ENCODE measurements at regions not wholly inside any gene's neighbourhood (a gene's known extent, or its start where the extent isn't known, plus 50 kb on each side); places are given as distances from the start of the nearest gene placed in this dataset.

DNA sequence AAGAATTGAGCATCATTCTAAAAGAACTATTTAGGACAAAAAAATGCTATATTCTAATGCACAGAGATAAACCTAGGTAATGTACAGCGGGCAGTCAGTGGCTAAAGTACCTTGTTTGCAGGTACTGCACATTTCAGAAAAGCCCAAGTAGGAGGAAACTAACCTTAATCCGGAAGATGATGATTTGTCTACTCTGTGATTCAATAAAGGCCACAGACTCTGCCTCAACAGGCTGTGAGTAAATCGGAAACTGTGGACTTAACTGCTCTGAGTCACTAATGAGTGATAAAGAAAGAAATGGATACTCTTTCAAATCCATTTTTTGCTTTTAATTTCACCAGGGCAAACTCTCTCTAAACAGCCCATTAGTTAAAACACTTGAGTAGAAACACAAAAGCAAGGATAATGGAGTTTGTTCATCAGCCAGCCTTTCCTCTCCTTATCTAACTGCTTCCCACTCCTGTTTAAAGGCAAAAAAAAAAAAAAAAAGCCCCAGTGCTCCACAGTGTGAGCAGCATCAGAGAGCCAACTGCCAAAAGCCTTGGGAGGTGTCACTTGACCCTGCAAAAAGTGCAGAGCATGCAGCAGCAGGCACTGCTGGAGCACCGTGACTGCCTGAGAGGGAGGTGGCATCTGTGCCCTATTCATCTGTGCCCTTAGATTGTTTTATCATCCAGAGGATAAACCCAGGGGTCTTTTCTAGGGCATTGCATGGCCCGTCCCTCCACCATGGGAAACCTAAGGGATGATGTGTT is 187.7 kb downstream of the SATB1 start:
- Histone ChIP-seq H3K27me3 (ENCODE audit: insufficient read depth, insufficient read length) (no peaks in the 10 kb centered on the region), H3K9ac (ENCODE audit: insufficient read length, low read depth) (no peak overlapping the region), H3K4me3 (ENCODE audit: insufficient read length, low read depth) (no peak overlapping the region), H3K4me1 (ENCODE audit: insufficient read depth, insufficient read length) (peaks cover 6% of the 10 kb centered on the region), H3K36me3 (ENCODE audit: insufficient read depth, insufficient read length, low read length) (no peaks in the 10 kb centered on the region), H3K9me3 (ENCODE audit: insufficient read depth, low read length) (peaks cover 14% of the 10 kb centered on the region)
- TF ChIP-seq YY1 (IDR thresholded peaks at IDR 0.05; ENCODE audit: insufficient read depth, insufficient read length) (no peak), SUZ12 (IDR thresholded peaks at IDR 0.05; ENCODE audit: extremely low read depth, insufficient read depth, insufficient read length) (no peak), ZNF274 (IDR thresholded peaks at IDR 0.05; ENCODE audit: low read depth, low read length) (no peak)
- DNase-seq (ENCODE audit: low read depth, low spot score) = no peak

- H3K4me1 ChIP-seq (ENCODE audit: insufficient read depth, insufficient read length) = peaks cover 6% of the 10 kb centered on the region
- TF ChIP-seq SUZ12 (IDR thresholded peaks at IDR 0.05; ENCODE audit: extremely low read depth, insufficient read depth, insufficient read length) = no peak
- no peak for TF ChIP-seq YY1 (IDR thresholded peaks at IDR 0.05; ENCODE audit: insufficient read depth, insufficient read length)
- TF ChIP-seq ZNF274 (IDR thresholded peaks at IDR 0.05; ENCODE audit: low read depth, low read length) = no peak
- no peaks in the 10 kb centered on the region for H3K27me3 ChIP-seq (ENCODE audit: insufficient read depth, insufficient read length)
Measured at GRCh38 chr3:18236726-18237125, 188.4 kb downstream of the SATB1 start.

GRCh38 chr3:18234717-18235335 is 190.3 kb downstream of the SATB1 start:
- no peak overlapping the region for H3K9ac ChIP-seq (ENCODE audit: insufficient read length, low read depth)
- no peak overlapping the region for H3K4me3 ChIP-seq (ENCODE audit: insufficient read length, low read depth)
- peaks cover 6% of the 10 kb centered on the region for H3K4me1 ChIP-seq (ENCODE audit: insufficient read depth, insufficient read length)
- H3K36me3 ChIP-seq (ENCODE audit: insufficient read depth, insufficient read length, low read length) = no peaks in the 10 kb centered on the region
- H3K9me3 ChIP-seq (ENCODE audit: insufficient read depth, low read length) = peaks cover 14% of the 10 kb centered on the region
- TF ChIP-seq YY1 (IDR thresholded peaks at IDR 0.05; ENCODE audit: insufficient read depth, insufficient read length) (no peak), ZNF274 (IDR thresholded peaks at IDR 0.05; ENCODE audit: low read depth, low read length) (no peak), SUZ12 (IDR thresholded peaks at IDR 0.05; ENCODE audit: extremely low read depth, insufficient read depth, insufficient read length) (no peak)
- no peak for DNase-seq (ENCODE audit: low read depth, low spot score)
- H3K27me3 ChIP-seq (ENCODE audit: insufficient read depth, insufficient read length) = no peaks in the 10 kb centered on the region

More at GRCh38 chr3:18236726-18237125, 188.4 kb downstream of the SATB1 start:
- H3K4me3 ChIP-seq (ENCODE audit: insufficient read length, low read depth) = no peak overlapping the region
- no peak overlapping the region for H3K9ac ChIP-seq (ENCODE audit: insufficient read length, low read depth)
- peaks cover 14% of the 10 kb centered on the region for H3K9me3 ChIP-seq (ENCODE audit: insufficient read depth, low read length)
- no peaks in the 10 kb centered on the region for H3K36me3 ChIP-seq (ENCODE audit: insufficient read depth, insufficient read length, low read length)
- DNase-seq (ENCODE audit: low read depth, low spot score) = peak; percentile 47

GRCh38 chr3:18233987-18234716 is 191.0 kb downstream of the SATB1 start:
- H3K27me3 ChIP-seq (ENCODE audit: insufficient read depth, insufficient read length) = no peaks in the 10 kb centered on the region
- no peaks in the 10 kb centered on the region for H3K36me3 ChIP-seq (ENCODE audit: insufficient read depth, insufficient read length, low read length)
- H3K9ac ChIP-seq (ENCODE audit: insufficient read length, low read depth) = no peak overlapping the region
- H3K4me1 ChIP-seq (ENCODE audit: insufficient read depth, insufficient read length) = peaks cover 6% of the 10 kb centered on the region
- no peak overlapping the region for H3K4me3 ChIP-seq (ENCODE audit: insufficient read length, low read depth)
- no peak for DNase-seq (ENCODE audit: low read depth, low spot score)
- TF ChIP-seq ZNF274 (IDR thresholded peaks at IDR 0.05; ENCODE audit: low read depth, low read length) (no peak), SUZ12 (IDR thresholded peaks at IDR 0.05; ENCODE audit: extremely low read depth, insufficient read depth, insufficient read length) (no peak), YY1 (IDR thresholded peaks at IDR 0.05; ENCODE audit: insufficient read depth, insufficient read length) (no peak)
- H3K9me3 ChIP-seq (ENCODE audit: insufficient read depth, low read length) = peaks cover 14% of the 10 kb centered on the region

GRCh38 chr3:18232317-18232716 is 192.8 kb downstream of the SATB1 start:
- H3K4me3 ChIP-seq (ENCODE audit: insufficient read length, low read depth) = no peak overlapping the region
- H3K9ac ChIP-seq (ENCODE audit: insufficient read length, low read depth) = no peak overlapping the region
- H3K27me3 ChIP-seq (ENCODE audit: insufficient read depth, insufficient read length) = no peaks in the 10 kb centered on the region
- no peak for TF ChIP-seq SUZ12 (IDR thresholded peaks at IDR 0.05; ENCODE audit: extremely low read depth, insufficient read depth, insufficient read length)
- TF ChIP-seq ZNF274 (IDR thresholded peaks at IDR 0.05; ENCODE audit: low read depth, low read length) = no peak
- TF ChIP-seq YY1 (IDR thresholded peaks at IDR 0.05; ENCODE audit: insufficient read depth, insufficient read length) = no peak
- no peak for DNase-seq (ENCODE audit: low read depth, low spot score)
- H3K4me1 ChIP-seq (ENCODE audit: insufficient read depth, insufficient read length) = peaks cover 6% of the 10 kb centered on the region
- H3K9me3 ChIP-seq (ENCODE audit: insufficient read depth, low read length) = peaks cover 14% of the 10 kb centered on the region
- H3K36me3 ChIP-seq (ENCODE audit: insufficient read depth, insufficient read length, low read length) = no peaks in the 10 kb centered on the region

GRCh38 chr3:18228060-18228459 is 197.1 kb downstream of the SATB1 start:
- no peak overlapping the region for H3K9ac ChIP-seq (ENCODE audit: insufficient read length, low read depth)
- TF ChIP-seq SUZ12 (IDR thresholded peaks at IDR 0.05; ENCODE audit: extremely low read depth, insufficient read depth, insufficient read length) (no peak), ZNF274 (IDR thresholded peaks at IDR 0.05; ENCODE audit: low read depth, low read length) (no peak), YY1 (IDR thresholded peaks at IDR 0.05; ENCODE audit: insufficient read depth, insufficient read length) (no peak)
- H3K4me3 ChIP-seq (ENCODE audit: insufficient read length, low read depth) = no peak overlapping the region
- no peaks in the 10 kb centered on the region for H3K36me3 ChIP-seq (ENCODE audit: insufficient read depth, insufficient read length, low read length)
- no peak for DNase-seq (ENCODE audit: low read depth, low spot score)
- no peaks in the 10 kb centered on the region for H3K27me3 ChIP-seq (ENCODE audit: insufficient read depth, insufficient read length)
- H3K9me3 ChIP-seq (ENCODE audit: insufficient read depth, low read length) = no peaks in the 10 kb centered on the region
- H3K4me1 ChIP-seq (ENCODE audit: insufficient read depth, insufficient read length) = no peaks in the 10 kb centered on the region

- DNase-seq (ENCODE audit: low read depth, low spot score) = no peak
- no peak for TF ChIP-seq YY1 (IDR thresholded peaks at IDR 0.05; ENCODE audit: insufficient read depth, insufficient read length)
- no peak for TF ChIP-seq ZNF274 (IDR thresholded peaks at IDR 0.05; ENCODE audit: low read depth, low read length)
- TF ChIP-seq SUZ12 (IDR thresholded peaks at IDR 0.05; ENCODE audit: extremely low read depth, insufficient read depth, insufficient read length) = no peak
- no peaks in the 10 kb centered on the region for H3K36me3 ChIP-seq (ENCODE audit: insufficient read depth, insufficient read length, low read length)
- H3K4me3 ChIP-seq (ENCODE audit: insufficient read length, low read depth) = no peak overlapping the region
- H3K9ac ChIP-seq (ENCODE audit: insufficient read length, low read depth) = no peak overlapping the region
- H3K4me1 ChIP-seq (ENCODE audit: insufficient read depth, insufficient read length) = no peaks in the 10 kb centered on the region
- H3K27me3 ChIP-seq (ENCODE audit: insufficient read depth, insufficient read length) = no peaks in the 10 kb centered on the region
- H3K9me3 ChIP-seq (ENCODE audit: insufficient read depth, low read length) = no peaks in the 10 kb centered on the region
Measured at GRCh38 chr3:18225709-18226108, 199.4 kb downstream of the SATB1 start.
